Tibial artery (tissue), 4 donors: ENCODE measurements at regions not wholly inside any gene's neighbourhood (a gene's known extent, or its start where the extent isn't known, plus 50 kb on each side); places are given as distances from the start of the nearest gene placed in this dataset.
"Not testable (repeated sequence)": the region's sequence is repeated elsewhere in the genome, so short reads cannot be mapped to it uniquely, and the experiment has no call there.

Experiments used
- DNase-seq, 2 donors: peaks; one replicate each; pipeline ENCODE4 v3.0.0-alpha.2; 2019
- H3K27ac ChIP-seq, 2 donors: fragments of 200-600 bp; sonication (generic) in 1 of 2; 1 replicate in 1 of 2; 2 replicates in 1 of 2; pipeline ENCODE4 v1.5.1; 2018 to 2019; ENCODE audit warnings: mild to moderate bottlenecking in 1 of 2
- H3K27me3 ChIP-seq, 2 donors: fragments of 200-600 bp; sonication (generic) in 1 of 2; one replicate each; pipeline versions ENCODE4 v1.5.1 to v1.6.0; 2016 to 2019
- H3K36me3 ChIP-seq, 3 donors: fragments of 200-600 bp; sonication (generic) in 2 of 3; one replicate each; pipeline ENCODE4 v1.5.1; 2016 to 2019; ENCODE audit warnings: mild to moderate bottlenecking in 2 of 3
- H3K4me1 ChIP-seq, 4 donors: fragments of 200-600 bp; sonication (generic) in 2 of 4; 1 replicate in 3 of 4; 2 replicates in 1 of 4; pipeline ENCODE4 v1.5.1; 2016 to 2019
- H3K4me3 ChIP-seq, 2 donors: fragments of 200-600 bp; sonication (generic) in 1 of 2; 1 replicate in 1 of 2; 2 replicates in 1 of 2; pipeline ENCODE4 v1.5.1; 2018 to 2019; ENCODE audit warnings: mild to moderate bottlenecking in 2 of 2
- H3K9me3 ChIP-seq, 3 donors: fragments of 200-600 bp; sonication (generic) in 1 of 3; one replicate each; pipeline ENCODE4 v1.5.1; 2016 to 2019
- intact Hi-C: fragments of 100-400 bp; cut with DNase I; formaldehyde crosslinking; loops from one replicate; pipeline ENCODE4 v1.15.0; 2023; ENCODE audit warnings: low total_unique reads
- TF ChIP-seq, protein P1 (sequence below), 2 experiments: fragments of 200-600 bp in 1 of 2; fragments of 450-650 bp in 1 of 2; IDR thresholded peaks; one replicate each; pipeline ENCODE4 v1.5.1; 2017 to 2019; ENCODE audit warnings: antibody characterized with exemption in 2 of 2, mild to moderate bottlenecking in 1 of 2, moderate library complexity in 1 of 2

GRCh38 chr7:41566581-41566980, 136.3 kb downstream of the INHBA start:
- Histone ChIP-seq H3K27ac (no peak overlapping the region), H3K4me3 (no peak overlapping the region), H3K9me3 (no peaks in the 10 kb centered on the region), H3K27me3 (no peaks in the 10 kb centered on the region), H3K4me1 (peaks cover 0 to 26% (median 5%) of the 10 kb centered on the region in 4 donors), H3K36me3 (no peaks in the 10 kb centered on the region)
- TF ChIP-seq, protein P1, sequence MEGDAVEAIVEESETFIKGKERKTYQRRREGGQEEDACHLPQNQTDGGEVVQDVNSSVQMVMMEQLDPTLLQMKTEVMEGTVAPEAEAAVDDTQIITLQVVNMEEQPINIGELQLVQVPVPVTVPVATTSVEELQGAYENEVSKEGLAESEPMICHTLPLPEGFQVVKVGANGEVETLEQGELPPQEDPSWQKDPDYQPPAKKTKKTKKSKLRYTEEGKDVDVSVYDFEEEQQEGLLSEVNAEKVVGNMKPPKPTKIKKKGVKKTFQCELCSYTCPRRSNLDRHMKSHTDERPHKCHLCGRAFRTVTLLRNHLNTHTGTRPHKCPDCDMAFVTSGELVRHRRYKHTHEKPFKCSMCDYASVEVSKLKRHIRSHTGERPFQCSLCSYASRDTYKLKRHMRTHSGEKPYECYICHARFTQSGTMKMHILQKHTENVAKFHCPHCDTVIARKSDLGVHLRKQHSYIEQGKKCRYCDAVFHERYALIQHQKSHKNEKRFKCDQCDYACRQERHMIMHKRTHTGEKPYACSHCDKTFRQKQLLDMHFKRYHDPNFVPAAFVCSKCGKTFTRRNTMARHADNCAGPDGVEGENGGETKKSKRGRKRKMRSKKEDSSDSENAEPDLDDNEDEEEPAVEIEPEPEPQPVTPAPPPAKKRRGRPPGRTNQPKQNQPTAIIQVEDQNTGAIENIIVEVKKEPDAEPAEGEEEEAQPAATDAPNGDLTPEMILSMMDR (IDR thresholded peaks at IDR 0.05), result no peak
- DNase-seq, result no peak
- intact Hi-C loops, result no loop called here

GRCh38 chr7:41565655-41566054, 137.2 kb downstream of the INHBA start:
- intact Hi-C loops, result no loop called here
- no peaks in the 10 kb centered on the region for H3K27me3 ChIP-seq

GRCh38 chr7:41559426-41559825, 143.5 kb downstream of the INHBA start:
- Histone ChIP-seq H3K27me3 (no peaks in the 10 kb centered on the region), H3K27ac (no peak overlapping the region), H3K36me3 (no peaks in the 10 kb centered on the region), H3K4me3 (no peak overlapping the region), H3K9me3 (no peaks in the 10 kb centered on the region), H3K4me1 (no peaks in the 10 kb centered on the region)
- TF ChIP-seq, protein P1 (IDR thresholded peaks at IDR 0.05), result no peak
- intact Hi-C loops, result no loop called here
- no peak for DNase-seq

More at GRCh38 chr7:41565655-41566054, 137.2 kb downstream of the INHBA start:
- Histone ChIP-seq H3K27ac (no peak overlapping the region), H3K36me3 (no peaks in the 10 kb centered on the region), H3K4me1 (peaks cover 0 to 23% (median 5%) of the 10 kb centered on the region in 4 donors), H3K9me3 (no peaks in the 10 kb centered on the region), H3K4me3 (no peak overlapping the region)
- DNase-seq, result no peak
- TF ChIP-seq, protein P1 (IDR thresholded peaks at IDR 0.05), result no peak

- no peak overlapping the region for H3K27ac ChIP-seq
- intact Hi-C loops, result no loop called here
- DNase-seq, result no peak
- no peaks in the 10 kb centered on the region for H3K9me3 ChIP-seq
- H3K4me3 ChIP-seq, result no peak overlapping the region
- no peaks in the 10 kb centered on the region for H3K4me1 ChIP-seq
- no peaks in the 10 kb centered on the region for H3K36me3 ChIP-seq
- TF ChIP-seq, protein P1 (IDR thresholded peaks at IDR 0.05), result no peak
- no peaks in the 10 kb centered on the region for H3K27me3 ChIP-seq
Observed at GRCh38 chr7:41554481-41554880, 148.4 kb downstream of the INHBA start.

DNA sequence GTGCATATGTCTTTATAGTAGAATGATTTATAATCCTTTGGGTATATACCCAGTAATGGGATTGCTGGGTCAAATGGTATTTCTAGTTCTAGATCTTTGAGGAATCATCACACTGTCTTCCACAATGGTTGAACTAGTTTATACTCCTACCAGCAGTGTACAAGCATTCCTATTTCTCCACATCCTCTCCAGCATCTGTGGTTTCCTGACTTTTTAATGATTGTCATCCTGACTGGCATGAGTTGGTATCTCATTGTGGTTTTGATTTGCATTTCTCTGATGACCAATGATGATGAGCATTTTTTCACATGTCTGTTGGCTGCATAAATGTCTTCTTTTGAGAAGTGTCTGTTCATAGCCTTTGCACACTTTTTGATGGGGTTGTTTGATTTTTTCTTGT, 152.8 kb downstream of the INHBA start:
- H3K4me3 ChIP-seq, intact Hi-C loops, DNase-seq: not testable (repeated sequence)

GRCh38 chr7:41544241-41544640, 158.6 kb downstream of the INHBA start:
- DNase-seq, result no peak
- H3K9me3 ChIP-seq, result no peaks in the 10 kb centered on the region
- H3K4me3 ChIP-seq, result no peak overlapping the region
- H3K4me1 ChIP-seq, result peaks cover 0 to 4% (median under 1%) of the 10 kb centered on the region in 4 donors
- H3K27me3 ChIP-seq, result no peaks in the 10 kb centered on the region
- no peaks in the 10 kb centered on the region for H3K36me3 ChIP-seq
- no peak overlapping the region for H3K27ac ChIP-seq
- intact Hi-C loops, result no loop called here
- TF ChIP-seq, protein P1 (IDR thresholded peaks at IDR 0.05), result no peak

More for the DNA sequence above, 152.8 kb downstream of the INHBA start:
- not testable (repeated sequence) for H3K36me3 ChIP-seq, H3K9me3 ChIP-seq, H3K4me1 ChIP-seq, H3K27me3 ChIP-seq, H3K27ac ChIP-seq
